GM23248 (cell line): ENCODE measurements at regions not wholly inside any gene's neighbourhood (a gene's known extent, or its start where the extent isn't known, plus 50 kb on each side); places are given as distances from the start of the nearest gene placed in this dataset.
"Not testable (repeated sequence)": the region's sequence is repeated elsewhere in the genome, so short reads cannot be mapped to it uniquely, and the experiment has no call there.

Source experiments
- DNase-seq: peaks from one replicate; pipeline ENCODE4 v3.0.0-alpha.2; 2015
- H2AFZ ChIP-seq: fragments of 200-600 bp; sonication (generic); 2 replicates; pipeline ENCODE4 v1.6.1; 2016; ENCODE audit warnings: antibody characterized with exemption
- H3F3A ChIP-seq: fragments of 200-600 bp; sonication (generic); 2 replicates; pipeline ENCODE4 v1.6.1; 2016; ENCODE audit warnings: mild to moderate bottlenecking, antibody characterized with exemption, mixed run types; ENCODE audit not compliant: insufficient read depth
- H3K27ac ChIP-seq: fragments of 200-600 bp; sonication (generic); 2 replicates; pipeline ENCODE4 v1.5.1; 2016; ENCODE audit warnings: mild to moderate bottlenecking
- H3K27me3 ChIP-seq: fragments of 200-600 bp; sonication (generic); replicated peaks from 2 replicates; pipeline ENCODE4 v1.6.1; 2016; ENCODE audit warnings: mild to moderate bottlenecking; ENCODE audit not compliant: insufficient read depth
- H3K36me3 ChIP-seq: fragments of 200-600 bp; sonication (generic); 2 replicates; pipeline ENCODE4 v1.6.1; 2016; ENCODE audit warnings: low read depth, mild to moderate bottlenecking
- H3K4me1 ChIP-seq: fragments of 200-600 bp; sonication (generic); 2 replicates; pipeline ENCODE4 v1.6.1; 2016; ENCODE audit warnings: mild to moderate bottlenecking; ENCODE audit not compliant: insufficient read depth
- H3K4me2 ChIP-seq: fragments of 200-600 bp; sonication (generic); one replicate; pipeline ENCODE4 v1.6.1; 2016; ENCODE audit warnings: mild to moderate bottlenecking; ENCODE audit not compliant: unreplicated experiment
- H3K4me3 ChIP-seq: fragments of 200-600 bp; sonication (generic); 2 replicates; pipeline ENCODE4 v1.5.1; 2016; ENCODE audit warnings: mild to moderate bottlenecking
- H3K79me2 ChIP-seq: fragments of 200-600 bp; sonication (generic); 2 replicates; pipeline ENCODE4 v1.6.1; 2016; ENCODE audit warnings: mild to moderate bottlenecking; ENCODE audit not compliant: insufficient read depth
- H3K9ac ChIP-seq: fragments of 200-600 bp; sonication (generic); 2 replicates; pipeline ENCODE4 v1.6.1; 2016; ENCODE audit warnings: mild to moderate bottlenecking
- H3K9me2 ChIP-seq: fragments of 200-600 bp; sonication (generic); 2 replicates; pipeline ENCODE4 v1.6.1; 2016; ENCODE audit warnings: mixed run types, mild to moderate bottlenecking, moderate library complexity; ENCODE audit not compliant: insufficient read depth
- H3K9me3 ChIP-seq: fragments of 200-600 bp; sonication (generic); one replicate; pipeline ENCODE4 v1.6.1; 2017; ENCODE audit warnings: low read depth
- H4K20me1 ChIP-seq: fragments of 200-600 bp; sonication (generic); 2 replicates; pipeline ENCODE4 v1.6.0; 2016; ENCODE audit not compliant: insufficient read depth
- EZH2 ChIP-seq: fragments of 200-600 bp; sonication (generic); IDR thresholded peaks from 2 replicates; pipeline ENCODE4 v1.6.1; 2018; ENCODE audit warnings: antibody characterized with exemption, mild to moderate bottlenecking; ENCODE audit not compliant: insufficient read depth, poor library complexity, severe bottlenecking
- EZH2phosphoT487 ChIP-seq: fragments of 200-600 bp; sonication (generic); IDR thresholded peaks from 2 replicates; pipeline ENCODE4 v1.6.1; 2018; ENCODE audit warnings: antibody characterized with exemption, moderate library complexity, mild to moderate bottlenecking, low read depth; ENCODE audit not compliant: insufficient read depth
- WGBS, 2 experiments: methylation state at CpG; one replicate each; pipeline ENCODE4 v1.1.6; 2015 to 2017; ENCODE audit warnings: low lambda C conversion rate in 2 of 2, low coverage in 1 of 2; ENCODE audit errors: missing lambda C conversion rate in 2 of 2; 5-methylcytosine and 5-hydroxymethylcytosine counted together
- in situ Hi-C: fragments of 300-500 bp; cut with MboI; formaldehyde crosslinking; loops from 2 replicates; pipeline ENCODE4 v1.15.0; 2020

DNA sequence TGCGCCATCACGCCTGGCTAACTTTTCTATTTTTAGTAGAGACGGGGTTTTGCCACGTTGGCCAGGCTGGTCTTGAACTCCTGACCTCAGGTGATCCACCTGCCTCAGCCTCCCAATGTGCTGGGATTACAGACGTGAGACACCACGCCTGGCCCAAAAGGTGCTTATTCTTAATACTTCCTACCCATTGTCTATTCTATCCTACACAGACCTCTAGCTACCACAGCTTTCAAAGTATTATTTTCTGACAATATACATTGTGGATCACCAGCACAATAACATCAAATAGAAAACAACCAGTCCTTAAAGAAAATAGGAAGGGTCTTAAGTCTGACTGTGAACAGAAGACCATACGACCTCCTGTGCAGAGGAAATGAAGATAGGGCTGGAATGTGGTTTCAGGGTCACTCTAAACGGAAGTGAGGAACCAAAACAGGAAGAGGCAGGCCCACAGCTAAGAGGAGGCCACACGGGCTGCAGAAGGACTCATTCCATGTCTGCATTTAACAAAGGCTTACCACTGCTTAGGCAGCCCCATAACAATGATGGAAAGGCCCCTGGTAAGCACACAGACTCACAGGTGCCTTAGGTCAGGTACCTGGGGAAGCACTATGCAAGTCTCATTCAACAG lies 115.2 kb downstream of the ZFAND4 start:
- in situ Hi-C loops, result no loop called here
- 82 to 87% methylated on average over 9 of the region's 9 CpGs for WGBS, 2 experiments
- Histone ChIP-seq H3K9ac (no peak overlapping the region), H3K4me3 (no peak overlapping the region), H3K27ac (no peak overlapping the region), H3K27me3 (no peaks in the 10 kb centered on the region), H3K4me1 (peaks cover 6% of the 10 kb centered on the region), H3F3A (peaks cover 5% of the 10 kb centered on the region; the same call in 1 of the 2 replicates), H3K4me2 (no peak overlapping the region), H3K79me2 (peaks cover 7% of the 10 kb centered on the region; the same call in 1 of the 2 replicates), H3K9me2 (no peaks in the 10 kb centered on the region), H2AFZ (no peak overlapping the region), H3K36me3 (no peaks in the 10 kb centered on the region), H4K20me1 (0 out of 2 replicates have a peak, but pooled peaks cover 6% of the 10 kb centered on the region), H3K9me3 (no peaks in the 10 kb centered on the region)
- DNase-seq, result no peak
- TF ChIP-seq EZH2 (no peak), EZH2phosphoT487 (no peak)

DNA sequence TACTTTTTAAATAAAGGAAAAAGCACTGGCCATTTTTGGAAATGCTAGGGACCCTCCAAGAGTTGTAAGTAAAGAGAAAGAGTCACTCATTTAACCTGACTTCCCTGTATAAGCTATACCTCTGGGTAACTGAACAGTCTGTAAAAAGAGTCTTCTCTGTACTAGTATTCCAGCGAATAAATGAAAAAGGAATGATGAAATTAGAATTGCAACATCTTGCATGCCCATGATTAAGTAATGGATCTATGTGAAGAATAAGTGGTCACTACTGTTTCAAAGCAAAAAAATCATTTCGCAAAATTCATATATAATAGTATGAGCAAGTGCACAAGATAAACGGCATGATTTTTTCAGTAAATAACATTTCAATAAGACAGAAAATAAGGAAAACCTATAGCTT lies 116.8 kb downstream of the ZFAND4 start:
- H4K20me1 ChIP-seq, result 0 out of 2 replicates have a peak, but pooled peaks cover 6% of the 10 kb centered on the region
- TF ChIP-seq EZH2phosphoT487 (no peak), EZH2 (no peak)
- peak; percentile 24 for DNase-seq
- WGBS, 2 experiments, result 94 to 96% methylated on average over 3 of the region's 3 CpGs
- H3K9me2 ChIP-seq, result no peaks in the 10 kb centered on the region
- no peak overlapping the region for H3K4me3 ChIP-seq
- H3K4me1 ChIP-seq, result no peaks in the 10 kb centered on the region
- no peak overlapping the region for H3K4me2 ChIP-seq
- H3K9me3 ChIP-seq, result no peaks in the 10 kb centered on the region
- H3F3A ChIP-seq, result no peaks in the 10 kb centered on the region
- in situ Hi-C loops, result no loop called here
- H3K36me3 ChIP-seq, result no peaks in the 10 kb centered on the region
- H3K27ac ChIP-seq, result no peak overlapping the region
- H3K9ac ChIP-seq, result no peak overlapping the region
- no peaks in the 10 kb centered on the region for H3K27me3 ChIP-seq
- H3K79me2 ChIP-seq, result peaks cover 7% of the 10 kb centered on the region; the same call in 1 of the 2 replicates
- no peak overlapping the region for H2AFZ ChIP-seq

DNA sequence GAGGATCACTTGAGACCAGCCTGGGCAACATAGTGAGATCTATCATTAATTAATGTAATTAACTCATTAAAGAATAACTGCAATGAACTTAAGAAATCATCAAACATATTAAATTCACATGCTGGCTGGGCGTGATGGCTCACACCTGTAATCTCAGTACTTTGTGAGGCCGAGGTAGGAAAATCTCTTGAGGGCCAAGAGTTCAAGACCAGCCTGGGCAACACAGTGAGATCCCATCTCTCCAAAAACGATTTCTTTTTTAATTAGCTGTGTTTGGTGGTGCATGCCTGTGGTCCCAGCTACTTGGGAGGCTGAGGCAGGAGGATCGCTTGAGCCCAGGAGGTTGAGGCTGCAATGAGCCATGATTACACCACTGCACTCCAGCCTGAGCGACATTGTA lies 117.2 kb downstream of the ZFAND4 start:
- H3K4me2 ChIP-seq, H3K79me2 ChIP-seq, H3K36me3 ChIP-seq, H2AFZ ChIP-seq, H3K9me3 ChIP-seq, DNase-seq, H3K27me3 ChIP-seq, H3K27ac ChIP-seq, H3K4me3 ChIP-seq, H3F3A ChIP-seq, H3K9me2 ChIP-seq, in situ Hi-C loops, H3K9ac ChIP-seq, H3K4me1 ChIP-seq, H4K20me1 ChIP-seq: not testable (repeated sequence)
- WGBS, 2 experiments, result 85 to 89% methylated on average over 5 of the region's 5 CpGs

DNA sequence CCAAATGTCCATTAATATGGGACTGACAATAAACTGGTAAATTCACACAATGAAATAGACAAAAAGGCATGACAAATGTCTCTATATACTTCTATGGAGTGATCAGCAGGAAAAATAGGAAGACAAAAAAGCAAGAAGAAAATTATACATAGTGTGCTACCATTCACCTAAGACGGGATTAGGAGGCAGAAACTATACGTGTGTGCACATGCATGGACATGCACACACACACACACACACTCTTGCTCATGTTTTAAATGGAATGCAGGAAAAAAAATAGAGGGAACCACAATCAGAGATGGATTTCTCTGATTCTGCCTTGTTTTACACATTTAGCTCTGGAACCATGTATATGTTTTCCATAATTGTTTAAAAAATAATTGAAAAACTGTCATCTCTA lies 119.0 kb downstream of the ZFAND4 start:
- no peak overlapping the region for H3K4me3 ChIP-seq
- no peak for TF ChIP-seq EZH2
- no peaks in the 10 kb centered on the region for H3K27me3 ChIP-seq
- in situ Hi-C loops, result no loop called here
- no peak for DNase-seq
- no peaks in the 10 kb centered on the region for H3K9me3 ChIP-seq
- no peaks in the 10 kb centered on the region for H3K4me1 ChIP-seq
- H3K36me3 ChIP-seq, result no peaks in the 10 kb centered on the region
- H3K79me2 ChIP-seq, result peaks cover 7% of the 10 kb centered on the region; the same call in 1 of the 2 replicates
- no peaks in the 10 kb centered on the region for H3K9me2 ChIP-seq
- H4K20me1 ChIP-seq, result 0 out of 2 replicates have a peak, but pooled peaks cover 6% of the 10 kb centered on the region
- H3K4me2 ChIP-seq, result no peak overlapping the region
- WGBS, 2 experiments, result 94 to 96% methylated on average over 2 of the region's 2 CpGs
- no peak overlapping the region for H3K9ac ChIP-seq
- H3F3A ChIP-seq, result no peaks in the 10 kb centered on the region
- H2AFZ ChIP-seq, result no peak overlapping the region
- no peak overlapping the region for H3K27ac ChIP-seq

DNA sequence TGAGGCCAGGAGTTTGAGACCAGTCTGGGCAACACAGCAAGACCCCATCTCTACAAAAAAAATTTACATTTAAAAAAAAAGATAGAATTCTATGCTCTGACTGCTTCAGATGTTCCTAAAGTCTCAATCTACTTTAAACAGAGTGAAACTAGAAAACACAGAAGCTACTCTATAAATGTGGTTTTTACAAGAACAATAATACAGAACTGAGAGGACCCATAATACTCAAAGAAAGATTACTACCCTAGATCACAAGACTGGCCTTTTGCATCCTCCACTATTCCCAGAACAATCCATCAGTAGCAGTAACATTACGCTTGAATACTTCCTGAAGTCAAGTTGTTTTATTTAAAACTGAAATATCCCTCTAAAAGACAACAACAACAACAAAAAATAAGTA lies 119.4 kb downstream of the ZFAND4 start:
- Histone ChIP-seq H3K79me2 (peaks cover 7% of the 10 kb centered on the region; the same call in 1 of the 2 replicates), H3K9me2 (no peaks in the 10 kb centered on the region), H3F3A (no peaks in the 10 kb centered on the region), H3K9me3 (no peaks in the 10 kb centered on the region), H3K36me3 (no peaks in the 10 kb centered on the region), H4K20me1 (0 out of 2 replicates have a peak, but pooled peaks cover 6% of the 10 kb centered on the region), H3K4me3 (no peak overlapping the region), H3K4me1 (no peaks in the 10 kb centered on the region), H3K27ac (no peak overlapping the region), H3K9ac (no peak overlapping the region), H2AFZ (no peak overlapping the region), H3K4me2 (no peak overlapping the region), H3K27me3 (no peaks in the 10 kb centered on the region)
- DNase-seq, result no peak
- WGBS, 2 experiments, result 95 to 97% methylated on average over 1 of the region's 1 CpG
- in situ Hi-C loops, result no loop called here
- TF ChIP-seq EZH2 (no peak), EZH2phosphoT487 (no peak)
